Peyer's patch (tissue), 4 donors: ENCODE measurements at regions not wholly inside any gene's neighbourhood (a gene's known extent, or its start where the extent isn't known, plus 50 kb on each side); places are given as distances from the start of the nearest gene placed in this dataset.

Source experiments
- CTCF ChIP-seq, 6 experiments: fragments of 450-650 bp in 4 of 6; fragments of 200-600 bp in 2 of 6; sonication (generic) in 1 of 6; IDR thresholded peaks; one replicate each; pipeline ENCODE4 v1.5.1; 2017 to 2019; ENCODE audit warnings: antibody characterized with exemption in 6 of 6, mild to moderate bottlenecking in 3 of 6, moderate library complexity in 1 of 6
- POLR2A ChIP-seq, 2 donors: fragments of 450-650 bp; IDR thresholded peaks; one replicate each; pipeline ENCODE4 v1.5.1; 2017; ENCODE audit warnings: antibody characterized with exemption in 2 of 2, mild to moderate bottlenecking in 2 of 2, moderate library complexity in 2 of 2

GRCh38 chr2:42844901-42845821 lies 52.8 kb upstream of the HAAO start:
- TF ChIP-seq POLR2A (IDR thresholded peaks at IDR 0.05) (no peak), CTCF (IDR thresholded peaks at IDR 0.05) (no peak)
